Kidney epithelial cell (primary cell): ENCODE measurements at regions not wholly inside any gene's neighbourhood (a gene's known extent, or its start where the extent isn't known, plus 50 kb on each side); places are given as distances from the start of the nearest gene placed in this dataset.

ENCODE experiments used
- DNase-seq: peaks from one replicate; pipeline ENCODE4 v3.0.0-alpha.2; 2010; ENCODE audit warnings: low read depth
- H3K27me3 ChIP-seq: 2 replicates; pipeline ENCODE4 v1.6.0; 2011; ENCODE audit warnings: low read length; ENCODE audit not compliant: control insufficient read depth, insufficient read depth
- H3K36me3 ChIP-seq: 2 replicates; pipeline ENCODE4 v1.5.1; 2011; ENCODE audit warnings: low read length; ENCODE audit not compliant: control insufficient read depth, insufficient read depth
- H3K4me3 ChIP-seq: 2 replicates; pipeline ENCODE4 v1.5.1; 2011; ENCODE audit warnings: low read depth, mild to moderate bottlenecking, control low read depth, low read length
- CTCF ChIP-seq: IDR thresholded peaks from 2 replicates; pipeline ENCODE4 v1.5.1; 2011; ENCODE audit warnings: mild to moderate bottlenecking, moderate library complexity, low read length, control low read depth, inconsistent platforms; ENCODE audit not compliant: insufficient read depth, poor library complexity, severe bottlenecking

DNA sequence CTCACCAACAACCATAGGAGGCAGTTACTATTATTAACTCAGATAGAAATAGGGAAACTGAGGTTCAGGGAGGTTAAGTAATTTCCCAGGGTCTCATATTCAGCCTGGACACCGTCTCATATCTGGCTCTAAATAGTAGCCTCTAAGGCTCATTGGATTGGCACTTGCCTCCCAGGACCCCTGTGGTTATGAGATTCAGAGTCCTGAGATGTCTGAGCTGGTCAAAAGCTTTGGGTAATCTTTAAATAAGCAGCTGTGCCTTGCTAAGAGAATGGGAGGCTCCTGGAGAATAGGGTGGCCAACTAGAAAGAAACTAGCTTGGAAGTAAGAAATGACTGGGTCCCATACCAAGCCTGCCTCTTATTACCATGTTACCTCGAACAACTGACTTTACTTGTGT, 50.3 kb upstream of the CRHR1 start:
- no peak for TF ChIP-seq CTCF
- Histone ChIP-seq H3K36me3 (no peaks in the 10 kb centered on the region), H3K4me3 (no peak overlapping the region), H3K27me3 (no peaks in the 10 kb centered on the region)
- no peak for DNase-seq
